Breast epithelium (tissue), 3 donors: ENCODE measurements at regions not wholly inside any gene's neighbourhood (a gene's known extent, or its start where the extent isn't known, plus 50 kb on each side); places are given as distances from the start of the nearest gene placed in this dataset.

Source experiments
- POLR2A ChIP-seq: fragments of 450-650 bp; IDR thresholded peaks from one replicate; pipeline ENCODE4 v1.6.1; 2016; ENCODE audit warnings: antibody characterized with exemption, mild to moderate bottlenecking, moderate library complexity
- POLR2AphosphoS5 ChIP-seq, 3 donors: sonication (generic); formaldehyde crosslinking; IDR thresholded peaks; one replicate each; pipeline ENCODE4 v1.6.1; 2017; ENCODE audit warnings: antibody characterized with exemption in 3 of 3
- TF ChIP-seq, protein P1 (sequence below), 3 donors: fragments of 450-650 bp; IDR thresholded peaks; one replicate each; pipeline ENCODE4 v1.5.1; 2016 to 2017; ENCODE audit warnings: antibody characterized with exemption in 3 of 3, mild to moderate bottlenecking in 3 of 3, moderate library complexity in 3 of 3

DNA sequence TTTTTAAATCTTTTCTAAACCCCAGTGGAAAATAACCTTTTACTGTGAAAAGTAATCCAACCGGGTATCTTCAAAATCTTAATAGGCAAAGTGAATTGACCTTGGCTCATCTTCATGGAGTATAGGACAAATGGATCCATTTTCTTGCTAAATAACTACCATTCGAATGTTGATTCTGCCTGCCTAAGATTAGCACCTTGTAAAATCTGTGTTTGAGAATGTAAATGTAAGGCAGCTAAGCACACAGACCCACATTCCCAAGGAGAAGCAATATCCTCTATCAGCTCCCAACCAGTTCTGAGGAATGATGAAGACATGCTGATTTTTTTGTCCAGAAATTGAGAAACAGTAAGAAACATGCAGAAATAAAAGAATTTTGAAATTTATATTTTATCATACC lies 509.8 kb upstream of the SMIM21 start:
- TF ChIP-seq, protein P1, sequence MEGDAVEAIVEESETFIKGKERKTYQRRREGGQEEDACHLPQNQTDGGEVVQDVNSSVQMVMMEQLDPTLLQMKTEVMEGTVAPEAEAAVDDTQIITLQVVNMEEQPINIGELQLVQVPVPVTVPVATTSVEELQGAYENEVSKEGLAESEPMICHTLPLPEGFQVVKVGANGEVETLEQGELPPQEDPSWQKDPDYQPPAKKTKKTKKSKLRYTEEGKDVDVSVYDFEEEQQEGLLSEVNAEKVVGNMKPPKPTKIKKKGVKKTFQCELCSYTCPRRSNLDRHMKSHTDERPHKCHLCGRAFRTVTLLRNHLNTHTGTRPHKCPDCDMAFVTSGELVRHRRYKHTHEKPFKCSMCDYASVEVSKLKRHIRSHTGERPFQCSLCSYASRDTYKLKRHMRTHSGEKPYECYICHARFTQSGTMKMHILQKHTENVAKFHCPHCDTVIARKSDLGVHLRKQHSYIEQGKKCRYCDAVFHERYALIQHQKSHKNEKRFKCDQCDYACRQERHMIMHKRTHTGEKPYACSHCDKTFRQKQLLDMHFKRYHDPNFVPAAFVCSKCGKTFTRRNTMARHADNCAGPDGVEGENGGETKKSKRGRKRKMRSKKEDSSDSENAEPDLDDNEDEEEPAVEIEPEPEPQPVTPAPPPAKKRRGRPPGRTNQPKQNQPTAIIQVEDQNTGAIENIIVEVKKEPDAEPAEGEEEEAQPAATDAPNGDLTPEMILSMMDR (IDR thresholded peaks at IDR 0.05): no peak
- TF ChIP-seq POLR2A (no peak), POLR2AphosphoS5 (IDR thresholded peaks at IDR 0.05) (no peak)
